HG02852 (cell line): ENCODE measurements at regions not wholly inside any gene's neighbourhood (a gene's known extent, or its start where the extent isn't known, plus 50 kb on each side); places are given as distances from the start of the nearest gene placed in this dataset.

Experiments used
- ATAC-seq: cut with Tn5 transposase; IDR thresholded peaks from one replicate; pipeline ENCODE4 v1.9.1; 2021; ENCODE audit warnings: mild to moderate bottlenecking, moderate library complexity; ENCODE audit not compliant: unreplicated experiment

DNA sequence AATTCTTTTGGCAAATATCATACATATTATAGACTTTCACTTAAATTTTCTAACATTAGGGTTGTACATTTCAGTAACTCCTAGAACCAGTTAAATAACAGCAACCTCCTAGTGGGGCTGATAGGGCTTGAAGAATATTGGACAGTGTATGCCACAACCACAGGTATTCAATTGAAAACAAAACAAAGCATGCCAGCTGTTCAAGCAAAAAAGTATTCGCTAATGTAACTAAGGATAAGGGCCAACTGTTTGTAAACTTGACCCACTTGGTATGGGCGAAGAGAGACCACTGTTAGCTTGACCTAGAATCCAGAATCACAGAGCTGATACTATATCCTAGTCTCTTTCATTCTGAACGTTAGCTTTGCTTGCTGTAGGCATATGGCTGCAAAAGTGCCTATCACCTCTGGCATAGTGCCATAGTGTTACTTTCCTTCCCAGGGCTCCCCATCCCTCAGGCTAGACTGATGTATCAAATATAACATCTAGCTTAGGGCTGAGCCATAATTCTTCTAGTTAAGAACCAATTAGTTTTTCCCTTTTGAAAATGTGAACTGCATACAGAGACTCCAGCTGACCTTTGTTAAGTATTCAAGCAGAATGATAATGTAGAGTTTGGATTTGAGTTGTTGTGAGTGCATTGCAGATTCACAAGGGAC is 458.8 kb upstream of the NRXN1 start:
- ATAC-seq: no peak

DNA sequence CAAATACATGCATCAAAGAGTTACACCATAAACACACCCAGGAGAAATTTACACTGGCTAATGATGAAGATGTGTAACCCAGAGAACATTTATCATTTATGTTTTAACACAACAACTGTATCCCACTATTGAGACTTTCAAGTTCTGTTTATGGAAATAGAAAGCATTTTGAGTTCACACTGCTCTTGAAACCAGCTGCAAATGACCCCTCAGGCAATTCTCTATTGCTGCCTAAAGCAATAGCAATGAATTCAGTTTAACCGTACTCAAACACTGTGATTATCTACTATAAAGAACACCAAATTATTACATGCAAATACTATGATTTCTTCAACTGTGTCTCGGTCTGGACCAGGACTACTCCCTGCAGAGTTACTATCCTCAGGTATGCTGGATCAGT is 452.7 kb upstream of the NRXN1 start:
- ATAC-seq: no peak

DNA sequence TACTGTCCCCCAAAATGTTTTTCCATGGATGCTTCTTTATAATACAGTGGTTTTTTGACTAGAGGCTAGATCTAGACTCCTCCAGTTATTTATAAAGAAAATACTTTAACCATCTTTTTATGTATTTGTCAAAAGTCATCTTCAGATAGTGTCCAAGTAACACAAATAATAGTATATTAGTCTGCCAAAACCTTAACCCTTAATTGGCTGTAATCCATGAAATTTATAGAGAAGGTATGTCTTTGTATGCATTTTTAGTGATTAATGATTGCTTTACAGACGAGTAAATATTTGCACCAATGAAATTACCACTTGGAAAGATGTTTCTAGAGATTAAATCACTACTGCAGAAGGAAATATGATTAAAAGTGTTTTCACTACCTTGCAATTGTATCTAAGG is 451.8 kb upstream of the NRXN1 start:
- ATAC-seq: no peak

DNA sequence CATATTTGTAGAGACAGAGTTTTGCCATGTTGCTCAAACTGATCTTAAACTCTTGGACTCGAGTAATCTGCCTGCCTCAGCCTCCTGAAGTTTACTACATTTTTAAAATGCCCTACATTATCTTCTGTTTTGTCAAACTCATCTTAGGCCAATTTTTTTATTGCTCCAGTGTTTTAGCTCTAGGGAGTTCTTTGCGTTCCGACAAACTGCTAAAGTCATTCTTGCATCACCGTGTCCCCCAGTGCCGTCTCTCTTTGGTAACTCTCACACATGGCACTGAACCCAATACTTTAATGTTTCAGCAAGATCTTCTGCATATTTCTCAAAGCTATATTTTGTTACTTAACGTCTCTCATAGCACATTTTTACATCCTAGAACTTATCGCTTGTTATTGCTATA is 440.9 kb upstream of the NRXN1 start:
- ATAC-seq: no peak

DNA sequence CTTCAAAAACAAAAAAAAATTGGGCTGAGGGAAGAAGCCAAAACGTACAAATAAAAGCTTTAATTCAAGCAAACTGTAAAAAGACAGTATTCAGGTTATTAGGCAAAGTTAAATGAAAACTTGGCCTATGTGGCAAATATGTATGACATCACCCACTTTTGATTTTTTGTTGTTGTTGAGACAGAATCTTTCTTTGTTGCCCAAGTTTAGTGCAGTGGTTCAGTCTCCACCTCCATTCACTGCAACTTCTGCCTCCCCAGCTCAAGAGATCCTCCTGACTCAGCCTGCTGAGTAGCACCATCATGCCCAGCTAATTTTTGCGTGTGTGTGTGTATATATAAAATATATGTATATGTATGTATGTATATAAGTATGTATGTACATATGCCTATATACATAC is 440.4 kb upstream of the NRXN1 start:
- no peak for ATAC-seq

DNA sequence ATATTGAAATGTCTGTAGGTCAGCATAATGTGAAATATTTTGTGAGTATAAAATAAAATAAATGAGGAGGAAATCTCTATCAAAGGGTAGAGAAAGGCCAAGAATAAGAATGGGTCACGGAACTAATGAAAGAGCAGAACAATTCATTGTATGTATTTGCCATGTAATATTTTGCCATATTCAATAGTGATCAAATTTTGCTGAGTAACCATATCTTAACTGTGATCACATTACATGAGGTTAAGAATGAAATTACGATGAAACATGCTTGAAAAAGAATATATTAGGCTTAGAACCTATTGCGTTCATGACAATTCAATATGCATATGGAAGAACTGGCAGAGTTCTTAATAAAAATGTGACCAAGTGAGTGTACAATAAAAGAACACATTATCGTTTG is 437.2 kb upstream of the NRXN1 start:
- no peak for ATAC-seq

DNA sequence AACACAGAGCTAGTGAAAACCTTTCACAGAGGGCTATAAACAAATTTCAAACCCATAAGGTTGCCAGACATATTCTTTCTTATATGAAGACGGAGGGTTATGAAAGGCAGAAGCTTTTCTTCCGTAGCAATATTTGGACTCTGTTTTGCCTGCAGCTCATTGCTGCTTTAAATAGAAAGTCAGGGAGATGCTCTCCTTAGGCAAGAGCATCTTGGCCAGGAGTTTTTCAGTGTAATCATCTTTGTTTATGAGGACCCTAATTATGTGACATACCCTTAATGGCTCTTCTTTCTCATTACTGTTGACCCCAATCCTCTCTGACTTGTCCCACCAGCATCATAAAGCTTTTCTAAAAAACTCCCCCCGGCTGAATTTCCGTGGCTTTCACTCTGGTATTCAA is 433.4 kb upstream of the NRXN1 start:
- no peak for ATAC-seq

DNA sequence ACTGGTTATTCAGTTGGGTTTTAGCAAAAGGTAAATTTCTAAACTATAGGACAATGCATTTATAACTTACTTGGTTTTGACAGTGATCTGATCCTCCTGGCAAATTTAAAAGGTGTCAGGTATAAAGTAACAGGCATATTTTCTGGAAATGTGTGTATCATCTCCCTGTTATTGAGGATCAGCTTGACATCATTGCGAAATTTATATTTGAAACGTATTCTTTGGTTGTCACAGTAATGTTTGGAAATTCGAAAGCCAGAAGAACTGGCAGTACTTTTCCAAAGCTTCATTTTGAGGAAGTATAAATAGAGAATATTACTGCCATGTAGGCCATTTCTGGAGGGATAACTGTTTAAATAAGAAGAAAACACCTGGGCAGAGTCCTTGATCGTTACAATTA is 422.2 kb upstream of the NRXN1 start:
- ATAC-seq: no peak

DNA sequence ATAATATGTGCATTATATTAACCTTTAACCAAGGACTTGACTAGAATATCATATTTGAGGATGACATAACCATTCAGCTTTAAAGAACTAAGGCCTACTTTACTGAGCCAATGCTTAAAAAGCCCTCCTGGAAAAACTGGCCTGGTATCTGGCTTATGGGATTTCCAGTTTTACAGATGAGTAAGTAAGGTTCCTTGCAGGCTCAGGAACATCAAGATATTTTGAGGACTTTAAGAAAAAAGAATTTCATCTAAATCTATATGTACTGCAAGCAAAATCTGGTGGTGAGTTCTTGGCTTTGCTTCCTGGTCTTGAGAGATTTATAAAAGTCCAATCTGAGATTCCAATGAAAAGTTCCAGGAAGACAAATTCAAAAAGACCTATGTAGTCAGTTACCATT is 417.0 kb upstream of the NRXN1 start:
- no peak for ATAC-seq

DNA sequence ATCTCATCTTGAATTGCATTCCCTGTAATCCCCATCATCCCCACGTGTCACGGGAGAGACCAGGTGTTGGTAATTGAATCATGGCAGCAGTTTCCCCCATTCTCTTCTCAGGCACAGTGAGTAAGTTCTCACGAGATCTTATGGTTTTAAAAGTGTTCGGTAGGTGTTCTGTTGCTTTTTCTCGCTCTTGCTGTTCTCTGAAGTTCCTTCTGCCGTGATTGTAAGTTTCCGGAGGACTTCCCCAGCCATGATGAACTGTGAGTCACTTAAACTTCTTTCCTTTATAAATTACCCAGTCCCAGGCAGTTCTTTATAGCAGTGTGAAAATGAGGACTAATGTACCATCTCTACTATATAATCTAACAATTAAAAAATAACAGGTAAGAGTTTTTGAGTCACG is 409.9 kb upstream of the NRXN1 start:
- no peak for ATAC-seq

DNA sequence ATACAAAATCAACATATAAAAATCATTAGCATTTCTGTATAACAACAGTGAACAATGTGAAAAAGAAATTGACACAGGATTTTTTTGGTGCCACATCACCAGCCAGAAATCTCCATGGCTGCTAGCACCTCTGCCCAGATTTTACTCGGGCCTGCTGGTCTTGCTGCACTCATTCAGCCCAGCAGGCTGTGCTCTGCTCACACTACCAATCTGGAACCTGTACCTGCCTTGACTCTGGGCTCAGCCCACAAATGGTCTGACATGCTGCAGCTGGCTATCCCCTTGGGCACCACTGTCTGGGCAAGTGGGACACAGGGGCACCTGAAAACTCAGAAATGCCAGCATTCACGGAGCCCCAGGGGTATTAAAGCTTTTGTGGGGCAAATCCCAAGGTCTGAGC is 392.5 kb upstream of the NRXN1 start:
- ATAC-seq: no peak

DNA sequence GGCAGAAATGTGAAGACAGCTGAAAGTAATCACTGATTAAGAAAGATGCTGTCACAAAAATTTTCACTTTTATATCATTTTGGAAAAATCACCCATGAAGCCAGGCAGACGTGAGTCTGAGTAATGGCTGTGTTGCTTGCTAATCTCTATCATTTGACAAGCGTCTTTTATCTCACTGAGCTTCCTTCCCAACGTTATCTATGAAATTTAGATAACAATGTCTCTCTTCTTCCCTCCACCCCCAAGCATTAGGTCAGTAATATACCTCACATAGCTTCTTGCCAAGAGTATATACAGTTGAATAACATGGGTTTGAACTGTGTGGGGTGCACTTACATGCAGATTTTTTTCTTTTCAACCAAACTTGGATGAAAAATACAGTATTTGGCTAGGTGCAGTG is 388.6 kb upstream of the NRXN1 start:
- no peak for ATAC-seq

DNA sequence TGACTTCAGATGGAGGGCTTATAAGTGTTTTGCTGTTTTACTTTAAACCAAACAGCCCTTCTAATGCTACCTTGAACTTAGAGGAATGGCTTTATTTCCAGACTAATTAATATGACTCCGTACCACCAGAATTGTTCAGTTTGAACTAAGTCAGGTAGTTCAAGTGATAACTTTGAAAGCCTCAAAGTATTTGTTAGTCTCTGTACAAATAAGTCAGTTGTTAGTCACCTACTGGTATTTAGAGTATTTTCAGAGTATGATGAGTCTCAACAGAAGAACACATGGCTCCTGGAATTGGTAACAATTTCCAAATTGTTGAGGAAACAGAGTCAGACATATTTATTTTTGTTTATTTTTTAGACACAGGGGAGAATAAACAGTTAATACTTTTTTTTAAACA is 381.8 kb upstream of the NRXN1 start:
- ATAC-seq: no peak

DNA sequence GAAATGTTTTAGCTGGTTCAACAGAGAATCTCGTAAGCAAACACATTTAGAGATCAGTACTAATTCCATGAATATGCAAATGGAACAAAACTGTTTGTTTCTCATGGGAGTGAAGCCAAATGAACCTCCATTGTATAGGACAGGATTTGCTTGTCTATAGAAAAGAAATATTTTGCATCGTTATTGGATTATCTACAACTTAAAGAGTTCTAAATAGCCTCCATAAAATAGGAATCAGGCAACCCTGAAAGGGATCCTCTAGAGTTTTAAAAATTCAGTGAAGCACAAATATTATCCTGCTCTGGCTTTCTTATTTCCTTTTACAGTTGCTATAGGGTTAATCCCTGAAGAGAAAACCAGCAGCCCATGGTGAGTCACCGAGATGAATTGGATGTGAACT is 378.4 kb upstream of the NRXN1 start:
- no peak for ATAC-seq

DNA sequence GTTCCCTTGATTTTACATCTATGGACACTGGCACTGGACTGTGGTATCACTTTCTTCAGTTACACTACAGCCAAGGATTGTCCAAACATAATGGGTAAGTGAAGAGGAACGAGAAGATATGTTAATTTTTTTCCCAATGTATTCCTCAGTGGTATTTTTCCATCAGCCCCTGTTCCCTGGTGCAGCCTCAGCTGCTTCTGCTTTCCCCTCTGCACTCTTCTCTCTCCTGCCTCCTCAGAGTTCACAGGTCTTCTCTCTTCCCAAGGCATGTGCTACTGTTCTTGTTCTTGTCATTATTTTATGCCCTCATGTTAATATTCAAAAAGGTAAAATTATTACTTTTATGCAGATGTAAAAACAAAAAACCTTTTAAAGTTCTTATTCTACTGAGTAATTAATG is 378.0 kb upstream of the NRXN1 start:
- no peak for ATAC-seq

DNA sequence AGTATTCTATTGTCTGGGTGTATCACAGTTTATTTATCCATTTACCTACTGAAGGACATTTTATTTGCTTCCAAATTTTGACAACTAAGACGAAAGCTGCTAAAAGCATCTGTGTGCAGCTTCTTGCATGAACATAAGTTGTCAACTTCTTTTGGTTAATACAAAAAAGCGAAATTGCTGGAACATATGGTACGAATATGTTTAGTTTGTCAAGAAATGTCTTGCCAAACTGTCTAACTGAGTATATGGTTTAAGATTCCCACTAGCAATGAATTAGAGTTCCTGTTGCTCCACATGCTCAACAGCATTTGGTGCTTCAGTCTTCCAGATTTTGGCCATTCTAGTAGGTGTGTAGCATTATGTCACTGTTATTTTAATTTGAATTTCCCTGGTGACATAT is 372.3 kb upstream of the NRXN1 start:
- no peak for ATAC-seq

DNA sequence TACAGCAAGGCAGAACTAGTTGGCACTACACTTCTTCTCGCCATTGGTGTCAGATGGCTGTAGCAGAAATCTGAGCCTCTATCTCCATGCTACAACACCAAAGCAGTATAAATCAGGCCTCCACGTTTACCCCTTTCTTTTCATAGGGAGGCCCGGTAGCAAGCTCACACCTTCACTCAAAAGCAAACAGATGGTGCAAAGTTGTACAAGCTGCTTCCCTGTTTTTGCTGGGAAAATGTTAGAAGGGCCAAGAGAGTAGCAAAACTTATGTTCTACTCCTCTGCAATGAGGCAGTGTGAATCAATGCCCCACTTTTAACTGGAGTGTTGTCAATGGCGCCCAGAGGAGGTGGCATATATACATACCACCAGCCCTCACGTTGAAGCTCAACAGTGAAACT is 369.6 kb upstream of the NRXN1 start:
- no peak for ATAC-seq

DNA sequence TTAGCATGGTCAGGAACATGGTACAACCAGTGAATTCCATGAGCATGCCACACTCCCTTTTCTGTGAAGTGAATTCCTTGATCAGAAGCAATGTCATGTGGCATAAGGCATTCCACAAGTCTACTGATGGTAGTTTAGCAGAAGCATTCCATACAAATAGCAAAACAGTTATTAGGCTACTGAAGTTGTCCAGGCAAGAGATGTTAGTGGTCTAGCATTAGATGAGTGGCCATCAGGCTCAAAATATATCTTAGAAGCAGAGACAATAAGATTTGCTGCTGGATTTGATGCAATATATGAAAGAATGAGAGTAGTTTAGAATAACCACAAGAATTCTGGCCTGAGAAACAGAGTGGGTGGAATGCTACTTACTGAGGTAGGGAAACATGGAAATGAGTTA is 355.3 kb upstream of the NRXN1 start:
- no peak for ATAC-seq

DNA sequence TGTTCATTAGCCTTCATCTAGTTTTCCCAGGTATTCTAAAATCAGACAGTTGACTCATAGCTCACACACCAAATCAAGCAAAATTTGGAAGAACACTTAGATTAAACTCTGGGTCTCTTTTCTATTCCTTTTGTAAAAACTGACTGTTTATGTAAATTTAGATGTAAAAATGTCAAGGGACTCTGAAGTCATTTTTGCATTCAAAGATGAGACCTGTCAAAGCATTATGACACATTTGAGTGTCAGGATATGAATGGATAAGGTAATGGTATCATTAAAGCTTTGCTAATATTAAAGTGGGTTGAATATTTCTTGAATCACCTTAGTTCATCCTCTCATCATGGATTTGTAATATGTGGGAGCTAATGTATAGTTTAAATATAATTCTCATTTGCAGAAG is 348.1 kb upstream of the NRXN1 start:
- no peak for ATAC-seq

DNA sequence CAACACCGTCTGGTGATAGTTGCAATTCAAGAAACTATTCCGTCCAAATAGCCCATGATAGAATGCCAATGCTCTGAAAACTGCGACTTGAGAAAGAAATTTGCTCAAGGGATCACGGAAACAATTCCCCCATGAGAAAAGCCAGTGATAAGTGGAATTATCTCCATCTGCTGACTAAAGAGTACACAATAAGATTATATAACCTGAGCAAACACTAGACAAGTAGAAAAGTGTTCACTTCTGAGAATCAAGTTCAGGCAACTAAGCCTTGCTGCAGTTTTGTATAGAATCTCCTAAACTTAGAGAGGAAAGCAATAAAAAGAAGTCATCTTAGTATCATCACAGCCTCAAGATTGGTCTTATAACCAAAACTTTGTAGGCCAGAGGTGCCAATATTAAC is 336.3 kb upstream of the NRXN1 start:
- ATAC-seq: no peak

DNA sequence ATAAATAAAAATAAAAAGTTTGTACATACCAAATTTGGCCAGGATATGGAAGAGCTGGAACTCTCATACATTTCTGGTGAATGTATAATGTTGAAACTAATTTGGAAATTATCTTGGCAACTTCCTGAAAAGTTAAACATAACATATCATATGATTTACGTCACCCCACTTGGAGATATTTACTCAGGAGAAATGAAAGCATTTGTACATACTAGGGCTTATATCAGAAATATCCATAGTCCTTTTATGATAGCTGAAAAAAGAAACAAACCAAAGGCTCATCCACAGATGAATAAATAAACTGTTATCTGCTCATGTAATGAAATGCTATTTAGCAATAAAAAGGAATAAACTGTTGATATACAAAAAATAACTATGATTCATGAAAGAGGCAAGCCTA is 318.2 kb upstream of the NRXN1 start:
- ATAC-seq: no peak

DNA sequence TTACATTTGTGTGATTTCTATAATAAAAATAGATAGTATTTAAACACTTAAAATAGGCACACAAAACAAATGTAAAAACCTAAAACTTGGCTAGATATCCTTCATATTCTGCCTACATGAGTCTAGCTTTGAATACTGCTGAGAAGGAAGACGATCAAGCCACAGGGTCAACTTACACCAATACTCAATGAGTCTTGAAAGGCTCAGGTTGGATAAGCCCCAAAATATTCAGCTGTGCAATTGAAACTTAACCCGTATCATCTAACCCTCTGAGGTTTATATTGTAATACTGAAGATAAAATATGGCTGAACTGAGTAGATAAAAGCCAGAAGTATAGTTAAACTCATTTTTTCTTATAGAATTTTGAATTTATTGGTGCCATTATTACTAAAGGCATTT is 313.0 kb upstream of the NRXN1 start:
- no peak for ATAC-seq
